ENCODE measurements at regions not wholly inside any gene's neighbourhood (a gene's known extent, or its start where the extent isn't known, plus 50 kb on each side); places are given as distances from the start of the nearest gene placed in this dataset.

GRCh38 chr10:71058308-71058707, 154.1 kb upstream of the UNC5B start:
- TF ChIP-seq POLR2A (IDR thresholded peaks at IDR 0.05): no peak
- TF ChIP-seq CTCF (IDR thresholded peaks at IDR 0.05): no peak
